Naive thymus-derived CD4-positive, alpha-beta T cell (primary cell): ENCODE measurements at regions not wholly inside any gene's neighbourhood (a gene's known extent, or its start where the extent isn't known, plus 50 kb on each side); places are given as distances from the start of the nearest gene placed in this dataset.

Source experiments
- ATAC-seq: fragments of 150-1000 bp; cut with Tn5 transposase; 2 replicates; pipeline ENCODE4 v1.10.0; 2021; ENCODE audit warnings: mild to moderate bottlenecking, moderate library complexity
- CTCF ChIA-PET: fragments of 350-600 bp; sonication (Branson Sonifier 250); formaldehyde crosslinking; loops from one replicate; lab custom pipeline; 2021; ENCODE audit warnings: antibody characterized with exemption; lab: Charles Lee
- POLR2A ChIA-PET: fragments of 350-600 bp; sonication (Branson Sonifier 250); formaldehyde crosslinking; loops from one replicate; lab custom pipeline; 2021; ENCODE audit warnings: antibody characterized with exemption, inconsistent platforms; lab: Charles Lee
- DNase-seq, 9 donors: peaks; one replicate each; pipeline versions ENCODE4 v3.0.0 to v3.0.0-alpha.2; 2020 to 2022; ENCODE audit warnings: mixed read lengths in 1 of 9
- H3K27ac ChIP-seq: one replicate; pipeline ENCODE4 v1.7.0; 2013; ENCODE audit warnings: mild to moderate bottlenecking, low read depth, low read length, moderate library complexity
- H3K27me3 ChIP-seq, 2 donors: one replicate each; pipeline ENCODE4 v1.7.0; 2013; ENCODE audit warnings: low read length in 2 of 2, mild to moderate bottlenecking in 2 of 2, moderate library complexity in 2 of 2; ENCODE audit not compliant: control insufficient read depth in 2 of 2, insufficient read depth in 2 of 2
- H3K36me3 ChIP-seq, 3 experiments: 1 replicate in 2 of 3; 2 replicates in 1 of 3; pipeline ENCODE4 v1.7.0; 2013; ENCODE audit warnings: low read length in 3 of 3, mild to moderate bottlenecking in 3 of 3, moderate library complexity in 1 of 3; ENCODE audit not compliant: insufficient read depth in 3 of 3, control insufficient read depth in 2 of 3
- H3K4me1 ChIP-seq, 2 donors: one replicate each; pipeline ENCODE4 v1.7.0; 2013; ENCODE audit warnings: low read length in 2 of 2, mild to moderate bottlenecking in 2 of 2, moderate library complexity in 1 of 2; ENCODE audit not compliant: control insufficient read depth in 2 of 2, insufficient read depth in 2 of 2
- H3K4me3 ChIP-seq: 2 replicates; pipeline ENCODE4 v1.7.0; 2013; ENCODE audit warnings: mild to moderate bottlenecking, low read length
- H3K9me3 ChIP-seq, 3 experiments: 1 replicate in 2 of 3; 2 replicates in 1 of 3; pipeline ENCODE4 v1.7.0; 2013; ENCODE audit warnings: low read length in 3 of 3; ENCODE audit not compliant: control insufficient read depth in 2 of 3
- H3K27ac Mint-ChIP-seq, 9 donors: one replicate each; pipeline ENCODE4 v1.8.0; 2020 to 2022; ENCODE audit warnings: mixed read lengths in 9 of 9, mild to moderate bottlenecking in 8 of 9, moderate library complexity in 5 of 9, inconsistent platforms in 2 of 9
- H3K27me3 Mint-ChIP-seq, 5 donors: one replicate each; pipeline ENCODE4 v1.8.0; 2021 to 2022; ENCODE audit warnings: mixed read lengths in 5 of 5, mild to moderate bottlenecking in 1 of 5
- H3K36me3 Mint-ChIP-seq, 5 donors: one replicate each; pipeline ENCODE4 v1.8.0; 2020 to 2022; ENCODE audit warnings: mixed read lengths in 5 of 5, mild to moderate bottlenecking in 3 of 5, inconsistent platforms in 1 of 5
- H3K4me1 Mint-ChIP-seq, 7 donors: one replicate each; pipeline ENCODE4 v1.8.0; 2020 to 2022; ENCODE audit warnings: mixed read lengths in 7 of 7, mild to moderate bottlenecking in 3 of 7, inconsistent platforms in 1 of 7
- H3K4me3 Mint-ChIP-seq, 10 donors: one replicate each; pipeline ENCODE4 v1.8.0; 2020 to 2022; ENCODE audit warnings: mild to moderate bottlenecking in 10 of 10, mixed read lengths in 10 of 10, moderate library complexity in 6 of 10, inconsistent platforms in 2 of 10
- H3K9me3 Mint-ChIP-seq, 11 donors: one replicate each; pipeline ENCODE4 v1.8.0; 2020 to 2022; ENCODE audit warnings: mixed read lengths in 11 of 11, mild to moderate bottlenecking in 4 of 11, inconsistent platforms in 1 of 11, moderate library complexity in 1 of 11
- intact Hi-C, 2 donors: fragments of 100-400 bp; cut with micrococcal nuclease; formaldehyde crosslinking; loops; one replicate each; pipeline ENCODE4 v1.15.1; 2023

DNA sequence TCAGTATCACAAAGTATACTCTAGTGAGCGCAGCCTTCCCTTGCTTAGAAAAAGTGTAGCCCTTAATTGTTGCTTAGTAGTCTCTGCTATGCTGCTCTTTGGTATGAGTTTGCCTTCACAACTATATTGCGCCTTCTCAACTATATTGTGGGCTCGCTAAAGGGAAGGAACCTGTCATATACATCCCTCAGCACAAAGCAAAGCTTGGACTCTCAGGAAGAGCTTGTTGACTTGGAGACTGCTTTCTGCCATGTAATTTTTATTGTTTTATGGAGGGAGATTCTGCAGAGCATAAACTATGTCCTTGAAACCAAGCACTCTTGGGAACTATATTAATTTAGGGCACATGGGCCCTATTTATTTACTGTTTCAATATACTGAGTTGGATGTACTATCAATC, 119.1 kb upstream of the HAPLN1 start:
- H3K36me3 Mint-ChIP-seq, result peaks cover 0 to 4% (median 0%) of the 10 kb centered on the region in 5 donors

DNA sequence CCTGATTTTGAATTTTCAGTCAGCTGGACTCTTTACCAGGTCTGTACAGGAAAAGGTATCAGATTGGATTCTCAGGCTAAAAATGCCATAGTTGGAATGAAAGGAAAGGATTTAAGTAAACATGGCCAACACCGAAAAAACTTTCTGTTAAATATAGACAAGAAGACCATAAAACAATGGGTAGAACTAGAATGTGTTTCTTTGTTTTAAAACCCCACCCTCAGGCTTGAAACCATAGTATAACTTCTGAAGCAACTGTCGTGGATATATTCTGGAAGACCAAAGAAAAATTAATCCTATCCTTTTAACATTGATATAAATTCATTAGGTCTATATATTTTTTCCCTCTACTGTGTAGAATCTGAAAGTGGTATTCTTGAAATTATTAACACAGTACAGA, 118.6 kb upstream of the HAPLN1 start:
- ChIA-PET POLR2A (no interaction called here), CTCF (no interaction called here)
- intact Hi-C loops, result no loop called here
- Histone ChIP-seq H3K27ac (no peak overlapping the region), H3K36me3 (no peaks in the 10 kb centered on the region), H3K9me3 (no peaks in the 10 kb centered on the region), H3K4me3 (no peak overlapping the region), H3K4me1 (no peaks in the 10 kb centered on the region), H3K27me3 (no peaks in the 10 kb centered on the region)
- H3K9me3 Mint-ChIP-seq, result peaks cover 0 to 7% (median 2%) of the 10 kb centered on the region in 11 donors
- H3K27ac Mint-ChIP-seq, result no peak overlapping the region
- H3K4me3 Mint-ChIP-seq, result no peak overlapping the region
- H3K36me3 Mint-ChIP-seq, result peaks cover 0 to 4% (median 0%) of the 10 kb centered on the region in 5 donors
- ATAC-seq, result no peak
- peaks cover 0 to 7% (median 0%) of the 10 kb centered on the region in 5 donors for H3K27me3 Mint-ChIP-seq
- DNase-seq, result no peak
- peaks cover 0 to 5% (median 0%) of the 10 kb centered on the region in 7 donors for H3K4me1 Mint-ChIP-seq

More for the DNA sequence above, 119.1 kb upstream of the HAPLN1 start:
- POLR2A ChIA-PET, result no interaction called here
- ATAC-seq, result no peak
- no peak for DNase-seq
- Histone ChIP-seq H3K36me3 (no peaks in the 10 kb centered on the region), H3K4me1 (no peaks in the 10 kb centered on the region), H3K27me3 (no peaks in the 10 kb centered on the region), H3K27ac (no peak overlapping the region), H3K4me3 (no peak overlapping the region), H3K9me3 (no peaks in the 10 kb centered on the region)
- intact Hi-C loops, result no loop called here
- Mint-ChIP-seq H3K4me1 (peaks cover 0 to 10% (median 0%) of the 10 kb centered on the region in 7 donors), H3K9me3 (peaks cover 0 to 7% (median 2%) of the 10 kb centered on the region in 11 donors), H3K4me3 (no peak overlapping the region), H3K27ac (no peak overlapping the region), H3K27me3 (peaks cover 0 to 7% (median 0%) of the 10 kb centered on the region in 5 donors)
- CTCF ChIA-PET, result no interaction called here

DNA sequence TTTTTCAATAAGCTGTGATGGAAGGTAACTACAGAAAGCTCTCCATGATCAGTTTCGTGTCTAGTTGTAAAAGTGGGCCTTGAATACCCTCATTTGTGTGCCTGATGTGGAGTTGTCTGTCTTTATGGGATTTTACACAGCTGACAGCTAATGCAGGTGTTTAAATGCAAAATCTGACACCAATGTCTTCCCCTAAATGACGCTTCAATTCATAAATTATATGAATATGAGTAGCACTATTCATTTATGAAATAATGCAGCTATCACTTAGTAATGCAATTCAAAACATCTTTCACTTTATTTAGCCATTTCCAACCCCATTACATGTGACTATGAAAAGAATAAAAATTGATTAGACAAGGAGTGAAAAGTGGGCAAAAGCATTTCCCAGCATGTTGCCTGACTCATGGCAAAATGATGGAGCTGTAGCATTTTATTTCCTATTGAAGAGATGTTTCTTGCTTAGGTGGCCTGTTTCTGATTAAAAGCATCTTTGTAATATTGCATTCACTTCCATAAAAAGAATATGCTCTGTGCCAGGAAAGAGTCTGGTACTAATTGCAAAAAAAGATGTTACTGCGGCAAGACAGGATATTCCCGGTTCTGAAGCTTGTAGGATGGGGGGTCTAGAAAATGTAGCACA, 116.7 kb upstream of the HAPLN1 start:
- Histone ChIP-seq H3K4me1 (no peaks in the 10 kb centered on the region), H3K9me3 (no peaks in the 10 kb centered on the region), H3K36me3 (no peaks in the 10 kb centered on the region), H3K27me3 (no peaks in the 10 kb centered on the region), H3K27ac (no peak overlapping the region), H3K4me3 (no peak overlapping the region)
- Mint-ChIP-seq H3K9me3 (peaks cover 0 to 12% (median 1%) of the 10 kb centered on the region in 11 donors), H3K4me1 (no peaks in the 10 kb centered on the region), H3K4me3 (no peak overlapping the region), H3K27ac (no peak overlapping the region), H3K36me3 (peaks cover 0 to 4% (median 0%) of the 10 kb centered on the region in 5 donors), H3K27me3 (peaks cover 0 to 7% (median 0%) of the 10 kb centered on the region in 5 donors)
- ATAC-seq (no peak), DNase-seq (no peak)
- intact Hi-C loops, result no loop called here
- POLR2A ChIA-PET, result no interaction called here
- CTCF ChIA-PET, result no interaction called here

DNA sequence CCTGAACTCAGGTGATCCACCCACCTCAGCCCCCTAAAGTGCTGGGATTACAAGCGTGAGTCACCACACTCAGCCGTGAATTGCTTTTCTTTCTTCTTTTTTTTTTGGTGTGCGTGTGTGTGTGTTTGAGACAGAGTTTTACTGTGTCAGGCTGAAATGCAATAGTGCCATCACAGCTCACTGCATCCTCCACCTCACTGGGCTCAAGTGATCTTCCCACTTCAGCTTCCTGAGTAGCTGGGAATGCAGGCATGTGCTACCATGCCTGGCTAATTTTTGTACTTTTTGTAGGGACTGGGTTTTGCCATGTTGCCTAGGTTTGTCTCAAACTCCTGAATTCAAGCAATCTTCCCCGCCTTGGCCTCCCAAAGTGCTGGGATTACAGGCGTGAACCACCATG, 113.7 kb upstream of the HAPLN1 start:
- Histone ChIP-seq H3K4me3 (no peak overlapping the region), H3K36me3 (no peaks in the 10 kb centered on the region), H3K27me3 (no peaks in the 10 kb centered on the region), H3K9me3 (no peaks in the 10 kb centered on the region), H3K27ac (no peak overlapping the region), H3K4me1 (no peaks in the 10 kb centered on the region)
- Mint-ChIP-seq H3K36me3 (peaks cover 0 to 4% (median 0%) of the 10 kb centered on the region in 5 donors), H3K9me3 (peaks cover 0 to 4% (median 0%) of the 10 kb centered on the region in 11 donors), H3K27ac (no peak overlapping the region), H3K4me1 (no peaks in the 10 kb centered on the region), H3K27me3 (peaks cover 0 to 7% (median 0%) of the 10 kb centered on the region in 5 donors), H3K4me3 (no peak overlapping the region)
- ChIA-PET POLR2A (no interaction called here), CTCF (no interaction called here)
- DNase-seq (no peak), ATAC-seq (no peak)
- intact Hi-C loops, result no loop called here

- CTCF ChIA-PET, result no interaction called here
Observed at GRCh38 chr5:83831834-83832233, 111.2 kb upstream of the HAPLN1 start.

GRCh38 chr5:83827111-83827557, 106.5 kb upstream of the HAPLN1 start:
- ATAC-seq, result no peak
- POLR2A ChIA-PET, result no interaction called here
- DNase-seq, result no peak

More at GRCh38 chr5:83831834-83832233, 111.2 kb upstream of the HAPLN1 start:
- Mint-ChIP-seq H3K36me3 (peaks cover 0 to 3% (median 0%) of the 10 kb centered on the region in 5 donors), H3K27ac (no peak overlapping the region), H3K4me3 (no peak overlapping the region), H3K9me3 (peaks cover 0 to 4% (median 0%) of the 10 kb centered on the region in 11 donors), H3K4me1 (no peaks in the 10 kb centered on the region), H3K27me3 (peaks cover 0 to 3% (median 0%) of the 10 kb centered on the region in 5 donors)
- intact Hi-C loops, result no loop called here
- POLR2A ChIA-PET, result no interaction called here
- no peaks in the 10 kb centered on the region for H3K36me3 ChIP-seq
- ATAC-seq (no peak), DNase-seq (no peak)
- no peaks in the 10 kb centered on the region for H3K9me3 ChIP-seq
- H3K27me3 ChIP-seq, result no peaks in the 10 kb centered on the region
- no peak overlapping the region for H3K4me3 ChIP-seq
- H3K27ac ChIP-seq, result no peak overlapping the region
- H3K4me1 ChIP-seq, result no peaks in the 10 kb centered on the region

DNA sequence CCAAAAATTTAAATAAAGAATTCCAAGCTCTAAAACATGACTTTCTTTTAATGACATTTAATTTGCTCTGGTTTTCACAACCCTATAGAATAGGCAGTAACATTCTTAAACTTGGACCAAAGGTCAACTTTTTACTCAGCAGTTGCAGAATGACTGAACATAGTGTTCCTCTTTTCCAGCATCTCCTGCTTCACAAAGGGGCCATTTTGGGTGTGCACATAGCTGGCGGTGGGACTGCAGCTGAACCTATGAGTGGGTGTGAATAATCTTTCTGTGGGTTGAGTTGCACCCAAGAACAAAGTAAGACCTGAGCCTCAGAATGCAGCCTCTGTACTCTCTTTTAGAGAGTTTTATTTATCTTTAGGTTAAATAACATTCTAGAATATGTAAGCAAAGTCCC, 96.9 kb upstream of the HAPLN1 start:
- peaks cover 0 to 7% (median 0%) of the 10 kb centered on the region in 5 donors for H3K27me3 Mint-ChIP-seq
- Histone ChIP-seq H3K4me3 (no peak overlapping the region), H3K4me1 (no peaks in the 10 kb centered on the region), H3K36me3 (no peaks in the 10 kb centered on the region), H3K9me3 (no peaks in the 10 kb centered on the region), H3K27me3 (no peaks in the 10 kb centered on the region), H3K27ac (no peak overlapping the region)
- DNase-seq (no peak), ATAC-seq (no peak)
- H3K4me1 Mint-ChIP-seq, result no peaks in the 10 kb centered on the region
- ChIA-PET CTCF (no interaction called here), POLR2A (interaction anchor here (0.6 kb wide), 1 partner anchor 28 kb away, joined by 5 read pairs; no protein-coding TSS in a partner anchor)
- intact Hi-C loops, result no loop called here
- peaks cover 0 to 22% (median 3%) of the 10 kb centered on the region in 11 donors for H3K9me3 Mint-ChIP-seq
- H3K4me3 Mint-ChIP-seq, result no peak overlapping the region
- H3K36me3 Mint-ChIP-seq, result no peaks in the 10 kb centered on the region
- no peak overlapping the region for H3K27ac Mint-ChIP-seq

More at GRCh38 chr5:83827111-83827557, 106.5 kb upstream of the HAPLN1 start:
- Histone ChIP-seq H3K27me3 (no peaks in the 10 kb centered on the region), H3K36me3 (no peaks in the 10 kb centered on the region), H3K4me1 (no peaks in the 10 kb centered on the region), H3K9me3 (no peaks in the 10 kb centered on the region), H3K27ac (no peak overlapping the region), H3K4me3 (no peak overlapping the region)
- Mint-ChIP-seq H3K9me3 (peaks cover 0 to 16% (median 4%) of the 10 kb centered on the region in 11 donors), H3K4me3 (no peak overlapping the region), H3K36me3 (no peaks in the 10 kb centered on the region), H3K27ac (no peak overlapping the region), H3K27me3 (no peaks in the 10 kb centered on the region), H3K4me1 (peaks cover 0 to 1% (median 0%) of the 10 kb centered on the region in 7 donors)
- CTCF ChIA-PET, result no interaction called here
- intact Hi-C loops, result no loop called here
